GM18505 (cell line): ENCODE measurements at regions not wholly inside any gene's neighbourhood (a gene's known extent, or its start where the extent isn't known, plus 50 kb on each side); places are given as distances from the start of the nearest gene placed in this dataset.

ENCODE experiments used
- ATAC-seq: cut with Tn5 transposase; IDR thresholded peaks from one replicate; pipeline ENCODE4 v1.9.1; 2021; ENCODE audit not compliant: unreplicated experiment
- POLR2A ChIP-seq: IDR thresholded peaks from 4 replicates; pipeline ENCODE4 v1.6.1; 2011; ENCODE audit warnings: borderline replicate concordance; ENCODE audit not compliant: insufficient read depth, insufficient read length; ENCODE audit errors: extremely low read depth

GRCh38 chr10:43942096-43942850 lies 293.6 kb upstream of the ZNF32 start:
- ATAC-seq, result no peak
- TF ChIP-seq POLR2A, result no peak

GRCh38 chr10:43940898-43941837 lies 292.5 kb upstream of the ZNF32 start:
- TF ChIP-seq POLR2A, result no peak
- no peak for ATAC-seq

GRCh38 chr10:43939939-43940820 lies 291.5 kb upstream of the ZNF32 start:
- ATAC-seq, result no peak
- no peak for TF ChIP-seq POLR2A

GRCh38 chr10:43939389-43939938 lies 290.8 kb upstream of the ZNF32 start:
- ATAC-seq, result no peak

GRCh38 chr10:43938810-43939209 lies 290.1 kb upstream of the ZNF32 start:
- no peak for ATAC-seq
- TF ChIP-seq POLR2A, result no peak

More at GRCh38 chr10:43939389-43939938, 290.8 kb upstream of the ZNF32 start:
- TF ChIP-seq POLR2A, result no peak

- TF ChIP-seq POLR2A, result no peak
- ATAC-seq, result no peak
Observed at GRCh38 chr10:43931308-43931930, 282.7 kb upstream of the ZNF32 start.

GRCh38 chr10:43930777-43931176 lies 282.1 kb upstream of the ZNF32 start:
- no peak for ATAC-seq
- no peak for TF ChIP-seq POLR2A

GRCh38 chr10:43930243-43930642 lies 281.6 kb upstream of the ZNF32 start:
- ATAC-seq, result no peak
- no peak for TF ChIP-seq POLR2A

GRCh38 chr10:43929122-43929521 lies 280.4 kb upstream of the ZNF32 start:
- no peak for ATAC-seq
- no peak for TF ChIP-seq POLR2A

GRCh38 chr10:43928425-43928968 lies 279.8 kb upstream of the ZNF32 start:
- TF ChIP-seq POLR2A, result no peak
- no peak for ATAC-seq

- no peak for ATAC-seq
- TF ChIP-seq POLR2A, result no peak
Observed at GRCh38 chr10:43926875-43927406, 278.3 kb upstream of the ZNF32 start.

GRCh38 chr10:43926371-43926770 lies 277.7 kb upstream of the ZNF32 start:
- ATAC-seq, result no peak
- TF ChIP-seq POLR2A, result no peak

- no peak for ATAC-seq
- no peak for TF ChIP-seq POLR2A
Observed at GRCh38 chr10:43925793-43926192, 277.1 kb upstream of the ZNF32 start.

- TF ChIP-seq POLR2A, result no peak
Observed at GRCh38 chr10:43923328-43923727, 274.6 kb upstream of the ZNF32 start.

More at GRCh38 chr10:43923328-43923727, 274.6 kb upstream of the ZNF32 start:
- no peak for ATAC-seq
